ENCODE measurements at regions not wholly inside any gene's neighbourhood (a gene's known extent, or its start where the extent isn't known, plus 50 kb on each side); places are given as distances from the start of the nearest gene placed in this dataset.

DNA sequence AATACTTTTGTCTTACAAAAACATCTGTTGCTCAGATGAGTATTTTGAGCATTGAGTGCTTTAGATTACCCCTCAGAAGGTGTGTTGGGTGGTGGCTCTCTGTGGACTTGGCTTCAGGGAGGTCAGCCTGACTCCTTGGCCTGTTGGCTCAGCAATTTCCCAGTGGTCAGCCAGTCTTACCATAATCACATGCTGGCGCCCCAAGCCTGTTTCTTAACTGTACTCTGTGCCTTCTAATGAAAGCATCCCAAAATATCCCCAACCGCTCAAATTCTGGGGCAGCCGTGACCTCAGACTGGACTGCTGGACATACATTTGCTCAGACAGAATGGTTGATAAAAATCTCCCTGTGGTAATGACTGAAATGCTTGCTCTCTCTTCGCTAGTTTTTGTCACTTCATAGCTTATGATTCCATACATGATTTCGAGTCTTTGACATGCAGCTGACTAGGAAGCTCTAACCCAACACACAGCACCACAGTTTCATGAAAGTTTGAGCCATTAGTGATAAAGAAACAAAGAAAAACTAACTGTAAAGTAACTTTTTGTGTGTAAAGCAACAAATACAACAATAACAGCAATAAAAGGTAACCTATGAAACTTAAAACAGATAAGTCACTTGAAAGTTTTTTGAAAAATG lies 562.2 kb upstream of the MEF2C start:
- Histone ChIP-seq H3K4me1 (peaks cover 6% of the 10 kb centered on the region), H3K36me3 (no peaks in the 10 kb centered on the region), H3K27me3 (ENCODE audit: low read depth) (no peaks in the 10 kb centered on the region), H3K27ac (replicated peaks) (no peak overlapping the region), H3K9me3 (replicated peaks) (no peaks in the 10 kb centered on the region), H3K4me3 (no peak overlapping the region)
- DNase-seq: no peak
- intact Hi-C loops (cut with micrococcal nuclease): no loop called here
- no peak for TF ChIP-seq CTCF (IDR thresholded peaks at IDR 0.05; ENCODE audit: borderline replicate concordance)

GRCh38 chr5:89444088-89444487 lies 561.1 kb upstream of the MEF2C start:
- no peak for DNase-seq
- H3K4me1 ChIP-seq: peaks cover 6% of the 10 kb centered on the region
- H3K4me3 ChIP-seq: no peak overlapping the region
- H3K36me3 ChIP-seq: no peaks in the 10 kb centered on the region
- intact Hi-C loops (cut with micrococcal nuclease): no loop called here
- no peak for TF ChIP-seq CTCF (IDR thresholded peaks at IDR 0.05; ENCODE audit: borderline replicate concordance)
- no peaks in the 10 kb centered on the region for H3K27me3 ChIP-seq (ENCODE audit: low read depth)
- H3K27ac ChIP-seq (replicated peaks): no peak overlapping the region
- H3K9me3 ChIP-seq (replicated peaks): no peaks in the 10 kb centered on the region

- Histone ChIP-seq H3K27ac (replicated peaks) (no peak overlapping the region), H3K4me1 (peaks cover 6% of the 10 kb centered on the region), H3K9me3 (replicated peaks) (no peaks in the 10 kb centered on the region), H3K4me3 (no peak overlapping the region), H3K36me3 (no peaks in the 10 kb centered on the region), H3K27me3 (ENCODE audit: low read depth) (no peaks in the 10 kb centered on the region)
- no peak for TF ChIP-seq CTCF (IDR thresholded peaks at IDR 0.05; ENCODE audit: borderline replicate concordance)
- intact Hi-C loops (cut with micrococcal nuclease): no loop called here
- no peak for DNase-seq
Measured at GRCh38 chr5:89443508-89443907, 560.5 kb upstream of the MEF2C start.

DNA sequence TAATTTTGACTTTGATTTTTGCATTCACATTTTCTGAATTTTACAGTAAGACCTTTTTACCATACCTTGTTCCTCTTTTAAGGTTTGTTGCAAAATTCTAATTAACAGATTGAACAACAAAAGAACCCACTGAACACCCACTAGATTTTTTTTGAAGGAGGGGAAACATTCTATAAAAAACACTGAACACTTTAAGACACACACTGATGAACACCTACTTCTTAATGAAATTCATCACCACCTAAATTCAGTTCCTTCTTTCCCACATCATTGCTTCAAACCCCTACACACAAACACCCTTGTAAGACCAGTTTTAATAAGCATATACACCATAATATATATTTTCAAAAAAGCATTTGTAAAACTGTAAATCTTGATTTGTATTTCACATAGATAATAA lies 559.0 kb upstream of the MEF2C start:
- Histone ChIP-seq H3K9me3 (replicated peaks) (no peaks in the 10 kb centered on the region), H3K36me3 (no peaks in the 10 kb centered on the region), H3K4me1 (peaks cover 20% of the 10 kb centered on the region), H3K4me3 (no peak overlapping the region), H3K27me3 (ENCODE audit: low read depth) (no peaks in the 10 kb centered on the region), H3K27ac (replicated peaks) (no peak overlapping the region)
- intact Hi-C loops (cut with micrococcal nuclease): no loop called here
- TF ChIP-seq CTCF (IDR thresholded peaks at IDR 0.05; ENCODE audit: borderline replicate concordance): no peak
- no peak for DNase-seq

DNA sequence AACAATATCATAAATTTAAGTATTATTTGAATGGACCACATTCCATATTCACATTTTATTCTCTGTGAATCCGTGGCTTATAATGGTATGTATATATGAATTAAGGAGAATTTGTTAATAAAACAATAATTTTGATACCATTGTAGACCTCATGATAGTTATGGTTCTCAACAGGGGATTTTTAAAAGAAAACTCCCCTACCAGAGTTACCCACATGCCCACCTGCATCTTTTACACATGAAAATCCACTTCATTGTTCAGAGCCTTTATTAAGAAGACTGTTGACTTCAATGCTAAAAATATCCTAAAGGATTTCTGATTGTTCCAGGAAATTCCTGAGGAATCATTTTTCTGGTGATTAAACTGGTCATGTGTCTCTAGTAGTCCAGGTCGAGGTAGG lies 557.7 kb upstream of the MEF2C start:
- Histone ChIP-seq H3K27me3 (ENCODE audit: low read depth) (no peaks in the 10 kb centered on the region), H3K27ac (replicated peaks) (no peak overlapping the region), H3K4me1 (peaks cover 20% of the 10 kb centered on the region), H3K9me3 (replicated peaks) (no peaks in the 10 kb centered on the region), H3K36me3 (no peaks in the 10 kb centered on the region), H3K4me3 (no peak overlapping the region)
- TF ChIP-seq CTCF (IDR thresholded peaks at IDR 0.05; ENCODE audit: borderline replicate concordance): no peak
- intact Hi-C loops (cut with micrococcal nuclease): no loop called here
- DNase-seq: no peak

Measured in left ventricle myocardium inferior (tissue), 1 donor.